Fibroblast of the conjunctiva (primary cell): ENCODE measurements at regions not wholly inside any gene's neighbourhood (a gene's known extent, or its start where the extent isn't known, plus 50 kb on each side); places are given as distances from the start of the nearest gene placed in this dataset.
"Not testable (repeated sequence)": the region's sequence is repeated elsewhere in the genome, so short reads cannot be mapped to it uniquely, and the experiment has no call there.

Experiments used
- DNase-seq: peaks from one replicate; pipeline ENCODE4 v3.0.0-alpha.2; 2010; ENCODE audit warnings: low read depth

DNA sequence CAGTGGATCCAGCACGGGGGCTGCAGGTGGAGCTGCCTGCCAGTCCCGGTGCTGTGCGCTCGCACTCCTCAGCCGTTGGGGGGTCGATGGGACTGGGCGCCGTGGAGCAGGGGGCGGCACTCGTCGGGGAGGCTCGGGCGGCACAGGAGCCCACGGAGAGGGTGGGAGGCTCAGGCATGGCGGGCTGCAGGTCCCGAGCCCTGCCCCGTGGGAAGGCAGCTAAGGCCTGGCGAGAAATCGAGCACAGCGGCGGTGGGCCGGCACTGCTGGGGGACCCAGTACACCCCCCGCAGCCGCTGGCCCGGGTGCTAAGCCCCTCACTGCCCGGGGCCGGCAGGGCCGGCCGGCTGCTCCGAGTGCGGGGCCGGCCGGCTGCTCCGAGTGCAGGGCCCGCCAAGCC lies 52.3 kb upstream of the MARK1 start:
- DNase-seq = not testable (repeated sequence)

DNA sequence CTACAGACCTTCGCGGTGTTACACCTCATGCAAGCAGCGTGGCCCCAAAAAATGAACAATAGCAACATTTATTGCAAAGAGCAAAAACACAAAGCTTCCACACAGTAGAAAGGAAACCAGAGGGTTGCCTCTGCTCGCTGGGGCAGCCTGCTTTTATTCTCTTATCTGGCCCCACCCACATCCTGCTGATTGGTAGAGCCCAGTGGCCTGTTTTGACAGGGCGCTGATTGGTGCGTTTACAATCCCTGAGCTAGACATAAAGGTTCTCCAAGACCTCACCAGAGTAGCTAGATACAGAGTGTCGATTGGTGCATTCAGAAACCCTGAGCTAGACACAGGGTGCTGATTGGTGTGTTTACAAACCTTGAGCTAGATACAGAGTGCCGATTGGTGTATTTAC lies 52.8 kb upstream of the MARK1 start:
- not testable (repeated sequence) for DNase-seq

DNA sequence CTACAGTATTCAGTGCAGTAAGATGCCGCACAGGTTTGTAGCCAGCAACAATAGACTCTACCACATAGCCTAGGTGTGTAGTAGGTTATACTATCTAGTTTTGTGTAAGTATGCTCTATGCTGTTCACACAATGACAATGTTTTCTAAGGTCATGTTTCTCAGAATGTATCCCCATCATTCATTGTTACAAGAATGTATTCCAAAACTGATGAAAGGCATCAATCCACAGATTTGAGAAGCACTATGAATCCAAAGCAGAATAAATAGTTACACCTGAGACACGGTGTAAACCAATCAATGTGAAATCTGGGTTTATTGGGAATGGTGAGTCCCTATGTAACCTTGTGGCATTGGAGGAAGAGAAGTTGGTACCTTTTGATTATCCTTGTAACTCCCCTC lies 54.5 kb upstream of the MARK1 start:
- no peak for DNase-seq

DNA sequence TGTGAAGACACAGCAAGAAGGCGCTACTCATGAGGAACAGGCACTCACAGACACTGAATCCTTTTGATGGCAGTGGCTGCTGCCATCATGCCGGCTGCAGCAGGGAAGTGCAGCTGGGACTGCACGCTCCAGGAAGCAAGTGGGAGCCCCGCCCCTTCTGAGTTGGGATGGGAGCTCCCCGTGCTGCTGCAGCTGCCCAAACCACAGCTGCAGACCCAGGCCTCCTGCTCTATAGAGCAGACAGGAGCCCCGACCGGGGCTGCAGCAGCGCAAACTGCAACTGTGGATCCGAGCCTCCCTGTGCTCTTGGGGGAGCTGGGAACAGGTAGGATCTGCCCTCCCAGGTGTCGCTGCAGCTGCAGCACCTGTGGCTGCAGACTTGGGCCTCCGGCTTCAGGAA lies 65.2 kb upstream of the MARK1 start:
- no peak for DNase-seq

DNA sequence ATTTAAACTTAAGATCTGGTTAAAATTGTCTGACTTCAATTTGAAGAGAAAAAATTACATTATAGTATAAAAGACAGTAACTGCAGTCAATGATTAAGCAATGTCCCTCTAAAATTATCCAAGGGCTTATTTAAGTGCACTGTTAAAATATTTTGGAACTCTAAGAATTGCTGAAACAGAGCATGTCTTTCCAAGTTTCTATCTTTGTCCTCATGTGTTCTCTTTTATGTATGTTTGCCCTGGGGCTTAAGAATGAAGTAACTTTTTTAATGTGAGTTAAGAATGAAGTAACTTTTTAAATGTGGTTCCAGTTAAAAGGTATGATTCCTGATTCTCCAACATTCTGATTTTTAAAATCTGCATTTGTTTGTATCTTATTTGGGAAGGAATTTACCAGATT lies 69.0 kb upstream of the MARK1 start:
- DNase-seq = no peak

DNA sequence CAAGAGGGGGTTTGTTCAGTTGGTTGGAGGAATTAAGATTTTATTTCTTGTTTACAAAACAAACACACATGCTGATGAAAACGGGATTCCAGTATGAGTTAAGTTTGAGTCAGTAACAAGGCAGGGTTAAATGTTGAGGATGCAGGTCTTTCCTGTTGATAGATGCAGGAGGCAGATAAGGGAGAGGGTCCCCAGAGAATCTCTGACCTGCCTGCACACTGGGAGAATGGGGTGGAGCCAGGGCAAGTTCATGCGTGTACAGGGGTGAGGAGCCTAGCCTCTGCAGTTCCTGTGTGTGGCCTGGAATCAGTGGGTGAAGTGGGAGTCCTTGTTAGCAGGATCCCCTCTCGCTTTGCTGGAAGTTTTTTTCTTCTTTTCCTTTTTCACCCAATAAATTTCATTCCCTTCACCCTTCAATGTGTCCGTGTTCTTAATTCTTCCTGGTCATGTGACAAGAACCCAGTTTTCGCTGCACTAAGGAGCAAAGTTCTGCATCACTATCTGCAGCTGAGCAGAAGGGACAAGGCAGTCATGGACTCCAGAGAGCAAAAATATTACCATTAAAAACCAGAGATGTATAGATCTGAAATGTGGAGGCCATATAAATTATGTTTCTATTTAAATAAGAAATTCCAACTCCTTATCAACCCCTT lies 69.9 kb upstream of the MARK1 start:
- DNase-seq = no peak

DNA sequence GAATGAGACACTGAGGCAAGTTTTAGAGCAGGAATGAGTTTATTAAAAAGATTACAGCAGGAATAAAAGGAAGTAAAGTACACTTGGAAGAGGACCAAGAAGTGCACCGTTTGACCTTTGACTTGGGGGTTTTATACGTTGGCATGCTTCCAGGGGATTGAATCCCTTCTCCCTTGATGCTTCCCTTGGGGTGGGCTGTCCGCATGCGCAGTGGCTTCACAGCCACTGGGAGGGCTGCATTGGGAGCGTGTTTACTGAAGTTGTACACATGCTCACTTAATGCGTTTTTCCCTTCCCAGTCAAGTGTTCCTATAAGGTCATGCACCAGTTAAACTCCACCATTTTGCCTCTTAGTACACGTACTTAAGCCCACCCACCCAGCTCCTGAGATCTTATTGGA lies 72.4 kb upstream of the MARK1 start:
- no peak for DNase-seq

DNA sequence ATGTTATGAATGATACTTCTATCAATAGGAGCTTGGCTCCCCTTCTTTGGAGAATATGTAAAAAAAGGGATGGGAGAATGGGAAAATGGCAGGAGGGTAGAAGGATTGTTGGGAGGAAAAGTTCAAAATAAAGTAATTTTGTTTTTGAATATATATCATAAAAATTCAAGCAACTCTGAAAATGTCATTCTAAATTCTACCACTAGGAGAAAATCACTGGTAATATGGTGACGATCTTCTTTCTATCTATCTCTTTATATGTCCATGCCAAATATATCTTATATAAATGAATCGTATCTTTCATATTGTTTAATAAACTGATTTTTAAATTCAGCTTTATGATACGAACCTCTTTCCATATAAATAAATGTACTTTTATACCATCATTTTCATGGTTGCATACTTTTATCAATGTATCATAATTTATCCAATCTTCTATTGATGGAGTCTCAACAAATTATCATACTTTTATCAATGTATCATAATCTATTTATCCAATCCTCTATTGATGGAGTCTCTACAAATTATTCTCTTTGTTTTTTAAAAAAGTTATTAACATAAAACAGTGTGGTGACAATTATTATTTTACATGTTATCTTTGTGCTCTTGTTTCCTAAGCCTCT lies 73.7 kb upstream of the MARK1 start:
- DNase-seq = no peak

DNA sequence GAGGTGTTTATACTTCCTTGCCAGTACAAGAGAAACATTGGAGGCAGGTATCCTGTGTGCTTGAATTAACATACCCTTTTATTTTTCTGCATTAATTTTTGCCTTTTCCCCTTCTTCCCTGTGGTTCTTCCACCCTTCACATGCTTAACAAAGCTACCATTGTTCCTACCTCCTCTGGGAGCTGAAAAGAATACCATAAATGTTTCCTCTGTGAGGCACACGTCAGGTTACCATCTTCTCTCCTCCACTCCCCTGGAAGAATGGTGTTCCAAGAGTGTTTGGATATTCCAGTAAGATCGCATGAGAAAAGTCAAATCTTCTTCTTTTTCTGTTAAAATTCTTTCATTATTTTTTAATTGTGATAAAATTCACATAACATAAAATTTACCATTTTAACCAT lies 74.6 kb upstream of the MARK1 start:
- no peak for DNase-seq

DNA sequence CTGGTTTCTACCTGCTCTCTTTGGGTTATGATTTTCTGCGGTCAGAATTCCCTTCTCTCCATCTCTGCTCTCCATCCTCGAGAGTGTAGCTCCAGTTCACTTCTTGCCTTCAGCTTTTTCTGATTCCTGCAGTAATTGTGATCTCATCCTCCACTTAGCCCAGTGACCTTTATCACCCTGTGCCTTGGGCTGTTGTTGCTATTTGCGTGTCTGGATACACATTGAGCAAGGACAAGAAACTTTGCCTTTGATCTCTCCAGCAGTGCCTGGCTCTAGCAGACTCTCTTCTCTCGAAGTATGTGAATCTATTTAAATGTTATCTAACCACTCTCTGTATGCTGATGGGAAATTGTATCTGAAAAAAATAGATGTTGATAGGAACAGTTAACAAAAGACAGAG lies 76.4 kb upstream of the MARK1 start:
- DNase-seq = no peak

DNA sequence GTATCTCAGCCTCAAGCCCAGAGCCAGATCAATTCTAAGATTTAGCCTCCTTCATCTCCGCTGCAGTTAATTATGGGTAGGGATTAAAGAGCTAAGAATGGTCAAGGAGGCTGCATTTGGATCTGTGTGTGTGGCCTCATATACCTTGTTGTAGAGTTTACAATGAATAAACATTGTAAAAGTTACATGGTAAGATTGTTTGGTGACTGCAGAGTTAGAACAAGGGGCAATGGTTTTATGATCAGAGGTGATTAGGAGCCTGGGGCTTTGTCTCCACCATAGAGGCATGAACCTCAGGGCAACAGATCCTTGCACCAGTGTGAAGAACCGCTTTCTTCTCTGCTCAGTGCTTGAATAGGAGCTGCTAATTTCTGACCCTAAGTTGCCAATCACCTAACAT lies 77.0 kb upstream of the MARK1 start:
- DNase-seq = no peak

DNA sequence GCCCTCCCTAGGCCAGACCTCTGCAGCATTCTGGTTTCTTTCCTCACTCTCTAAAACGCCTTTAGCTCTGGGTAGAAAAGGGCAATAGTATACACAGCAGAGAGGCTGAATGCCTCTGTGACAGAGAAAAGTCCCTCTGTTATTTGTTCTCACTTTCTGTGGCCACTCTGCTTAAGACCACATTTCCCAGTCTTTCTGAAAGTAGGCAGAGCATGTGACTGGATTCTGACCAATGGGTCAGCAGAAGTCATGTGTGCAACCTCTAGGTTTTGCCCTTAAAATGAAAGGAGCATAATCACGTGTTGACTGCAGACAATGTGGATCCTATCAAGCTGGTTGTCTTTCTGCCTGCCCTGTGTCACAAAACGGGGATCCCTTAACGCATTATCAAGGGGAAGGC lies 79.7 kb upstream of the MARK1 start:
- no peak for DNase-seq

DNA sequence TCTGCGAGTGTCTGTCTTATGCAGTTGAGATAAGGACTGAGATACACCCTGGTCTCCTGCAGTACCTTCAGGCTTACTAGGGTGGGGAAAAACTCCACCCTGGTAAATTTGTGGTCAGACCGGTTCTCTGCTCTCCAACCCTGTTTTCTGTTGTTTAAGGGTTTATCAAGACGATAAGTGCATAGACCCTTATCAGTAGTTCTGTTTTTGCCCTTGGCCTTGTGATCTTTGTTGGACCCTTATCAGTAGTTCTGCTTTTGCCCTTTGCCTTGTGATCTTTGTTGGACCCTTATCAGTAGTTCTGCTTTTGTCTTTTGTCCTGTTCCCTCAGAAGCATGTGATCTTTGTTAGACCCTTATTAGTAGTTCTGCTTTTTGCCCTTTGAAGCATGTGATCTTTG lies 83.3 kb upstream of the MARK1 start:
- DNase-seq = not testable (repeated sequence)

DNA sequence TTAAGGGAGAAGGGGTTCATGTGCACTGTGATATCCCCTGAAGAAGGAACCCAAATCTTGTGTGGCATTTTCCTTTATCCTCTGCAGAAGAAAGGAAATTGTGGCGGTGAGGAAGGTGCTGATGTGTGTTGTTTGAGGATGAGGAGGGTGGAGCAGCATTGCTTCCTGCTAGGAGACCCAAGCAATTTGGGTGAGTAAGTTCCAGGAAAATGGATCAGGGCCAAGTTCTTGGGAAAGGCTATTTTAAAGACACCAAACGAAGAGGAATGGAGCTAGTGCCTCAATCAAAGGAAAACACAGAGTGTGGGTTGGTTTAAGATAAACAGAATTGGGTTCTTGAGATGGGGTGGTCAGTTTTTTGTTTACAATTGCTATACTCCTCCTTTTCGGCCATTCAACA lies 86.7 kb upstream of the MARK1 start:
- no peak for DNase-seq

DNA sequence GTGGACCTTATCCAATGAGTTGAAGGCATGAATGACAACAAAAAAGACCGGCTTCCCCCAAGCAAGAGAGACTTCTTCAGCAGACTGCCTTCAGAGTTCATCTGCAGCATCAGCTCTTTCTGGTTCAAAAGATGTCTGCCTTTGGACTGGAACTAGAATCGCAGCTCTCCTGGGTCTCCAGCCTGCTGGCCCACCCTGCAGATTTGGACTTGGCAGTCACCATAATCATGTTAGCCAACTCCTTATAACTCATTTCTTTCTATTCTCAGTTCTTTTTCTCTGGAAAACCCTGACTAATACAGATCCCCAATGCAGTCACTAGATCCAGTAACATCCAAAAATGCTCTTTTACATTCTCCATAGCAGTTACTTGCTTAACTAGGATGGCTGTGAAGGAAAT lies 89.2 kb upstream of the MARK1 start:
- DNase-seq = no peak

DNA sequence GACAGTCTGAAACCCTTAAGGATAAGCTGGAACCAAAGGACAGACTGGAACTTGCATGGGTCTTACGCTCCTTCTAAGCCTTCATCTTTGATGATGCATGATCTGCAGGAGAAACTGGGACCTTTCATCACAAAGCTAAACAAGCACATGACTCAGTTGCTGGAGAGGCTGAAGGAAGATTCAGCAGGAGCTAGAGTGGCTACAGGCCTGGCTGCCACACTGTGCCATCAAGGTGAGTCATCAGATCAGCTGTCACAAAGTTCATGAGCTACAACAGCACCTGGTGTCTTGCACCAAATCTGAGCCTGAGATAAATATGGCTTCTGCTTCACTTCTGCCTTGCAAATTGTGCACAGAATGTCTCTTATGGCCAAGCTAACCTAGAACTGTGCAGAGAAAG lies 95.5 kb upstream of the MARK1 start:
- DNase-seq = no peak

DNA sequence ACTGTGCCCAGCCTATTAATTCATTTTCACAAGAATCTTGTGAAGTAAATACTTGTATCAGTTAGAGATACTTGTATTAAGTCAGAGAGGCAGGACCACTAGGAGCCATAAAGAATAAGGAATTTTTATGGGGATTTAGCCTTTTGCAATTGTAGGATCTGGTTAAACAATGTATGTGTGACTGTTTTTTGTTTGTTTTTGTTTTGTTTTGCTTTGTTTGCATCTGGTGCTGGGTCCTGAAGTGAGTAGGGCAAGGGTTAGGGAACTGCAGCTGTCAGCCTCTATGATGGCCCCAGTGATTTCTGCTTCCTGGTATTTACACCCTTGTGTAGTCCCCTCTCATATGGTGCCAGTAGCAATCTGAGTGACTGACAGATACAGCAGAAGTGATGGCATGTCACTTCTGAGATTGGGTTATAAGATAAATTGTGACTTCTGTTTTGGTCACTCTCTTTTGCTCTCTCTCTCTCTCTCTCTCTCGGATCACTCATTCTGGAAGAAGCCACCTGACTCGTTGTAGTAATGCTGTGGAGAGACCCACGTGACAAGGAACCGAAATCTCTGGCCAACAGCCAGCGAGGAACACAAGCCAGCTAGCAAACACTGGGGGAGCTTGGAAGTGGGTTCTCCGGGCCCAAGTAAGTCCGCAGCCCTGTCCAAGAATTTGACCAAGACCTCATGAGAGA lies 96.2 kb upstream of the MARK1 start:
- DNase-seq = no peak

DNA sequence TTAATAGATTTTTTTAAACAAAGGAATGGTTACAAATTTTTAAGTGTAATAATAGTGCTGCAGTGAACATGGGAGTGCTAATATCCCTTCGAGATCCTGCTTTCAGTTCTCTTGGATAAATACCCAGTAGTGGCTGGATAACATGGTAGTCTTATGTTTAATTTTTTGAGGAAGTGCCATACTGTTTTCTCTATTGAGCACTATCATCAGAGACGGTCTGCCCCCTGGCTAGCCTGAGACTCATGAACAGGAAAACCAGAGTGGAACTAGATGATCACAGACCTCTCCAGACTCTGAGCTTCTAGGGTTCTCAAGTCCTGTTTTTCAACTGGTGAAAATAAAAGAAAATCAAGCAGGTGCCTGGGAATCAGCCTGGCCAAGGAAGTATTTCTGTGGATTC lies 97.3 kb upstream of the MARK1 start:
- DNase-seq = no peak

DNA sequence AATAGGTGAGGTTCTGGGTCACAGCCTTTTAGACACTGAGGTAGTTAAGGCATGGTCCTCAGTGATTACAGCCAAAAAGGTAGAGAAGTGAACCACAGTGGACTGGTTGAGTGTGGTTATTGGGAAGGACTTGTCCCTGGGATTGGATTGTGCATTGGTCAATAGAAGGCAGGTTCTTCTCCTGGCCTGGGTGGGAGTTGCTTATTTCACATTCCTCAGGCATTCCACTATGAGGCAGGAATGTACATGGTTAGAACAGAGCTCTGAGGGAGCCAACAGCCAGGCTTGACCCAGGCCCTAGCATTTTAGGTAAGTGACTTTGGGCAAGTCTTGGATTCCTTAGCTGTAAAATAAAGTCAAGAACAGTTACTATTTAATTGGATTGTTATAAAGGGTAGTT lies 97.9 kb upstream of the MARK1 start:
- DNase-seq = no peak

DNA sequence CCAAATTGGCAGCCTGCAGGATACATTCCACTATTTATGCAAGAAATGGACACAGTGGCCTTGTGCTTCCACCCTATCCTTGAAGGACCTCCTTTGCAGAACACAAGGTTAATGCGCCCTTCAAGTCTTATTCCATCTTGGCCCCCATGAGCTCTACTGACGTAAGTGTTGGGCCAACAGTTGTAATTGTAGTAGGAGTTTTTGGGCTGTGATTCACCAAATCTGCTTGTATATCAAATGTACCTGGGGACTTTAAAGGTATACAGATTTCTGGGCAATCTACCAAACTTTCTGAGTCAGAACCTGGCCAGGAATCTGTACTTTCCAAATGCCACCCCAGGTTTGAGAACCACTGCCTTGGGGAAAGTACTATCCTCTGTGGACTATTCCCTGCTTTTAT lies 100.9 kb upstream of the MARK1 start:
- peak; percentile 40 for DNase-seq

DNA sequence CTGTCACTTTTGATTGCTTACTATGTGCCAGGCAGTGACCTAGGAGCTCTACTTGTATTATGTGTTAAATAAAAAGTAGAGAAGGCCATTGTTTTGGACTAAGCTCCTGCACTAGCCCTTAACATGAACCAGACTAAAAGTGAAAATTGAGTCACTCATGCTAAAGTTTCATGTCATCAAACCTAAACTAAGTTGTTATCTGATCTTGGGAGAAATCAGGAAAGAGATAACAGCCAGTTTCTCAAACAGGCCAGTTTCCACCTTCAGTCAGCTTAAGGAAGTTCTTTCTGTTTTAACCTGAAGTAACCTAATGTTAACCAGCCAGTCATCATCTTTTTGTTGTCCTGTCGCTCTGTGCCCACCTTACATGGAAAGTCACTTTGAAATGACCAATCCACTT lies 102.1 kb upstream of the MARK1 start:
- DNase-seq = no peak

DNA sequence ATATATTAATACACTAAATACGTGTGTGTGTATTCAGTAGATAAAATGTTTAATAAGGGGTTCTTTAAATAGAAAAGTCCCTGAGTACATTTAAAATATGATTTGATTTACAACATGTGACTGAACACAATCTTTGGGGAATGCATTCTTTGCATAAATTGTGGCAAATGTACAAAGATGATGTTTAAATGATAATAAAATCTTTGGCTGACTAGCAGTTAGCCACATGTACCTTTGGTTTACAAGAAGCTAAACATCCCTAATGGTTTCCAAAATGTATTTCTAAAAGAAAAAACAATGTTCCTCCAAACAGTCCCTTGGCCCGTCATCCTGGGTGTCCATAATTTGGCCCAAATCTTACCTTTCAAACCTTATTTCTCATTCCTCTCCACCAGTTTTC lies 106.4 kb upstream of the MARK1 start:
- no peak for DNase-seq

DNA sequence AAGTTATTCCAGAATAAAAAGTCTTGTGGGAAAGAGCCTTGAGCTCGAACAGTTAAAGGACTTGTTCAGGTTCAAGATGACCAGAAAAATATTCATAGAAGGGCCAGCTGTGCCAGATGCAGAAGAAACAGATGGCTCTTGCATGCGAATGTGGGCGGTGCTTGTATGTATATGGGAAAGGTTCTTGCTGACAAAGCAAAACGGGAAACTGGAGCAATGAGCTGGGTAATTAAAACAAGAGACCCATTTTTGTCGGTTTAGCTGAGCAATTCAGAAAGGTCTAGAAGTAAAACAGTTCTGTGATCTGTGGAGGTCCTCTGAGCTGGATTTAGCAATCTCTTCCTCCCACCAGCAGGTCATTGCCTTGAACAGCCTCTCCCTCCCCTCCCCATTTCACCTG lies 107.2 kb upstream of the MARK1 start:
- no peak for DNase-seq

DNA sequence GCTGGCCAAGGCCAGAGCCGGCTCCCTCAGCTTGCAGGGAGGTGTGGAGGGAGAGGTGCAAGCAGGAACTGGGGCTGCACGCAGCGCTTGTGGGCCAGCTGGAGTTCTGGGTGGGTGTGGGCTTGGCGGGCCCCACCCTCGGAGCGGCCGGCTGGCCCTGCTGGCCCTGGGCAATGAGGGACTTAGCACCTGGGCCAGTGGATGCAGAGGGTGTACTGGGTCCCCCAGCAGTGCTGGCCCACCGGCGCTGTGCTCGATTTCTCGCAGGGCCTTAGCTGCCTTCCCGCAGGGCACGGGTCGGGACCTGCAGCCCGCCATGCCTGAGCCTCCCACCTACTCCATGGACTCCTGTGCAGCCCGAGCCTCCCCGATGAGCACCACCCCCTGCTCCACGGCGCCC lies 115.6 kb upstream of the MARK1 start:
- not testable (repeated sequence) for DNase-seq
